Hematopoietic multipotent progenitor cell treated with erythropoietin and hydrocortisone succinate and interleukin-3 and kit ligand, for 8 days (in vitro differentiated cells): ENCODE measurements at regions not wholly inside any gene's neighbourhood (a gene's known extent, or its start where the extent isn't known, plus 50 kb on each side); places are given as distances from the start of the nearest gene placed in this dataset.

Experiments
- DNase-seq: peaks from one replicate; pipeline ENCODE4 v3.0.0-alpha.2; 2015

DNA sequence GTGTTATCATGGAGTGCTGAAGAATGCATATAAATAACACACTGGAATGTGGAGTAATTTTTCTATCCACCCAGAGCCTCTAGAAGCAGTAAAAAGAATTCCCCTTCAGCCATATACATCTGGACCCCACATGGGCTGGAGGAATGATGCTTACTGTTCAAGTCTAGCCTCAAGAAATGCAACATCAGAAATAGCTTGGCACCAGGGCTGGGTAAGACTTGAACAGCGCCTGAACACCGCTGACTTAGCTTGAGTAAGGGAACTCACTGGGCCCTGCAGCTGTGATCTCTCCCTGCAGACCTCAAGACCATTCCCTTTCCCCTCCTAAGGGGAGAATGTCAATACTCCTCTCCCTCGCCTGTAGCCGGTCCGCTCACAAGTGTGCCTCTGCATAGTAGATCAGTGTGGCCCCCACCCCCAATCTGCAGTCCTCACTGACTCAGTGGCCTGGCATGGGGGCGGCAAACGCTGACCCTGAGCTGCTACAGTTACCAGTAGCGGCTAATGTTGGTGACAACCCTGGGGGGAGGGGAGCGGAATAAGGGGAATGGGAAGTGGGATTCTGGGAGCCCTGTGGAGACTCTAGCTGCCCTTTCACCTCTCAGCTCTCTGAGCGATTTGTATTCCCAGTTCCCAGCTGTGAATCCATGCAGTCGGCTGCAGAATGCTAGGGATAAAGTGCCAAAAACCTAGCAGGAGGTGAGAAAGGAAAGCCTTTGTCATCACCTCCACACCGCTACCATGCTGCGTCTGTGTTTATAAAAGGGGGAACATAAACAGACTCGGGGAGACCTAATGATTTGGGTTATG lies 483.9 kb downstream of the DISC1 start:
- DNase-seq = no peak

DNA sequence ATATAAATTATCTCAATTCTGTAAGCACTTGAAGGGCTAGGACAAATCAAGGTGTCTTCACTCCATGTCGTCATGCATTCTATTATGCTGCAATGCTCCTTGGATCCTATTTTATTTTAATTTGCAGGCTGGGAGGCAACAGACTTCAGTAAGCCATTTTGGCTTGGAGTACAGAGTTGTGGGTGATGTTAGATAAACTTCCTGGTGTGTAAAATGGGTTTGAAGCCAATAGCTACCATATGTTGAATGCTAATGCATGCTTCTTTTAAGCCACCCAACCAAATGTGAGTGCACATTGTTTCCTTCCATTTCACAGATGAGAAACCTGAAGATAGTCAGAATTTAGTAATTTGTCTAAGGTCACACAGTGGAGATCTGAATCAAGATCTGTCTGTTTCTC lies 482.8 kb downstream of the DISC1 start:
- no peak for DNase-seq

DNA sequence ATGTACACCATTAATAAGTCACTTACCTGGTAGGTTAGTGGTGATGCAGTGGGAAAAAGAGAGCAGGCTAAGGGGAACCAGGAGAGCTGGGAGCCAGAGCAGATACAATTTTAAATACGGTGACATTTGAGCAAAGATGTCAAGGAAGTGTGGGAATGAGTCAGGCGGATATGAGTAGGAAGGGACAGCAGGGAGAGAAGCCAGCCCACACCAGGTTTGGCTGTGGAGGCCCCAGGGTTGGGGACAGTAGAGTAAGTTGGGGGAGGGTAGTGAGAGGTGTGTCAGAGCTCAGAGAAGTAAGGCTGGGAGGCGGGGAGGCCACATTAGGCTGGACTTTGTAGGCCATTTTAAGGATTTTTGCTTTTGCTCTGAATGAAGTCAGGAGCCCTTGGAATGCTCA lies 482.0 kb downstream of the DISC1 start:
- DNase-seq = no peak

DNA sequence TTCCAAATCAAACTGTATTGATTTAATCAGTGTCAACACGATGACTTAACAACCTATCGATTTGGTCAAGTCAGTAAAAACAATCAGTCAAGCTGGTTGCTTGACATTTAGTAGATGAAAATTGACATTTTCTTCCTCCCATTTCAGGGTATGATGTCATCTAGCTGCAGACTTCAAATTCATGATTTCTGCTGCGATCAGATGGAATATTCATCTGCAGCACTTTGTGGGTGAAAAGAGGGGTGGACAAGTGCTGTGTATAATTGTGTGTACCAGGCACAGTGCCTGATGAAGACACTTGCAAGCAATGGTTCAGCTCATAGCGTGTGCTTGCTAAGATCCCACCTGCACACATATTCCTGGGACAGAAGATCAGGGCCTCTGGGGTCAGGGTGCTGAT lies 479.8 kb downstream of the DISC1 start:
- no peak for DNase-seq

DNA sequence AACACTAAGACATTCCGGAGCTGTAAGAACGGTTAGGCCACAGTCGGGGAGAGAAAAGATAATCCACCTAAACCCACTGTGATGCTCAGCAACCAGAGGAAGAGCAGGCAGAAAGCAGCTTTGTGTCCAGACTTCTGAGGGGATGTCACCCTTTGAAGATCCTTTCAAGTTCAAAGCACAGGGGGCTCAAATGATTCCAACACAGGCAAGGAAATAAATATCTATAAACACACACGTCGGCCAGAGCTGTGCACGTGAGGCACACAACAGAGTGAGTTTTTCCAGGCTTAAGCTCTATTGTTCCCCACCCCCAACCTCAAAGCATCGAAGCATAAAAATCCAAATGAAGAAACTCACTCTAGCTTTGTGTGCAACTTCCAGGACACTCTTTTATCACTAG lies 479.0 kb downstream of the DISC1 start:
- no peak for DNase-seq

DNA sequence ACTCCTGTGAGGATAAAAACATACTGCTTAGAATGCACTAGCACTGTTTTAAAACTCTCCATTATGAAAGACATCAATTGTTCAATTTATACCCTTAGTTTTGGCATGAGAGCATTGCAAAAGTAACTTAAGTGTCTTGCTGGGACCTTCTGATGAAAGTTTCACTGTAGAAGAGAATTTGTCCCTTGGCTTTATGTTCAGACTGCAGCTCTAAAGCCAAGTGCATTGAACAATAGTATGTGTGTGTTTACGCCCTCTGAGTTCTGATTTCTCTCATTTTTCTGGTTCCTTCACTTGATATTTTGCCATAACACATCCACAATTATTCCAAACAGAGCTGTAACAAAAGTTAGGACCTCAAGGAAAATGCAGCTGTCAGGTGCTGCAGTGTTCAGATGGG lies 474.6 kb downstream of the DISC1 start:
- DNase-seq = no peak

DNA sequence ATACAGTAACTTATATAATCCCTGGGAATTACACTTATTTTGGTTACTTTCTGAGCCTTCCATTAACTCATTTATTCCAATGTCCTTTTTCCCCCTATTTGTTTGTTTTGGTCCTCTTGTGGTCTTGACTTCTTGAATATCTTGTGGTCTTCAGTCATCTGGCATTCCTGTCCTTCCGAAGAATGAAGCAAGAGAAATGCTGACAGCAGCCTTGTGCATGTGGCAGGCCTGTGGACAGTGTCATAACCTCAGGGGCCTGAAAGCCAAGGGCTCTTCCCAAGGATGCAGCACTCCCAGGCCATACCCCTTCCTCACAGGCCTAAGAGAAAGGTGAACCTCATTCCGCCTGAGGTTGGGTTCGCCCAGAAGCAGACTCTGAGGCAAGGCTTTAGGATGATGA lies 470.2 kb downstream of the DISC1 start:
- DNase-seq = no peak
